ENCODE measurements at regions not wholly inside any gene's neighbourhood (a gene's known extent, or its start where the extent isn't known, plus 50 kb on each side); places are given as distances from the start of the nearest gene placed in this dataset.

DNA sequence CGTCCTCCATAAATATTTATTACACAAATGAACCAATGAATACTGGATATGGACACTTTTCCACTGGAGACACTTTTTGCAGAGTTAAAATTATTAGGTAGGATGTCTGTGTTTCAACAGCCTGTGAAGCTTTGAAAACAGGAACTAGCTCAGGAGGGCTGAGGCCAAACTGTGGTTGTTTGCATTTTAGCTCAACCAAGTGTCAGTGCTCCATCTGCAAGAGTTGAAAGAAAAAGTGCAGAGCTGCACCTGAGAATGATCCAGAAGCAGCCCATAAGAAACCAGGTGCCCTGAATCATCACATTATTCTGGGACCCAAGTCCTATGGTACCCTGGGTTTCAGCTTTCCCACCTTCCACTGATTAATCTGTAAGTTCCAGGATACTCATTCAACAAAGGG lies 180.4 kb downstream of the TRIB2 start:
- TF ChIP-seq, protein P1, sequence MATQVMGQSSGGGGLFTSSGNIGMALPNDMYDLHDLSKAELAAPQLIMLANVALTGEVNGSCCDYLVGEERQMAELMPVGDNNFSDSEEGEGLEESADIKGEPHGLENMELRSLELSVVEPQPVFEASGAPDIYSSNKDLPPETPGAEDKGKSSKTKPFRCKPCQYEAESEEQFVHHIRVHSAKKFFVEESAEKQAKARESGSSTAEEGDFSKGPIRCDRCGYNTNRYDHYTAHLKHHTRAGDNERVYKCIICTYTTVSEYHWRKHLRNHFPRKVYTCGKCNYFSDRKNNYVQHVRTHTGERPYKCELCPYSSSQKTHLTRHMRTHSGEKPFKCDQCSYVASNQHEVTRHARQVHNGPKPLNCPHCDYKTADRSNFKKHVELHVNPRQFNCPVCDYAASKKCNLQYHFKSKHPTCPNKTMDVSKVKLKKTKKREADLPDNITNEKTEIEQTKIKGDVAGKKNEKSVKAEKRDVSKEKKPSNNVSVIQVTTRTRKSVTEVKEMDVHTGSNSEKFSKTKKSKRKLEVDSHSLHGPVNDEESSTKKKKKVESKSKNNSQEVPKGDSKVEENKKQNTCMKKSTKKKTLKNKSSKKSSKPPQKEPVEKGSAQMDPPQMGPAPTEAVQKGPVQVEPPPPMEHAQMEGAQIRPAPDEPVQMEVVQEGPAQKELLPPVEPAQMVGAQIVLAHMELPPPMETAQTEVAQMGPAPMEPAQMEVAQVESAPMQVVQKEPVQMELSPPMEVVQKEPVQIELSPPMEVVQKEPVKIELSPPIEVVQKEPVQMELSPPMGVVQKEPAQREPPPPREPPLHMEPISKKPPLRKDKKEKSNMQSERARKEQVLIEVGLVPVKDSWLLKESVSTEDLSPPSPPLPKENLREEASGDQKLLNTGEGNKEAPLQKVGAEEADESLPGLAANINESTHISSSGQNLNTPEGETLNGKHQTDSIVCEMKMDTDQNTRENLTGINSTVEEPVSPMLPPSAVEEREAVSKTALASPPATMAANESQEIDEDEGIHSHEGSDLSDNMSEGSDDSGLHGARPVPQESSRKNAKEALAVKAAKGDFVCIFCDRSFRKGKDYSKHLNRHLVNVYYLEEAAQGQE (IDR thresholded peaks at IDR 0.05; ENCODE audit: unreplicated experiment) = no peak
- TF ChIP-seq, protein P2, sequence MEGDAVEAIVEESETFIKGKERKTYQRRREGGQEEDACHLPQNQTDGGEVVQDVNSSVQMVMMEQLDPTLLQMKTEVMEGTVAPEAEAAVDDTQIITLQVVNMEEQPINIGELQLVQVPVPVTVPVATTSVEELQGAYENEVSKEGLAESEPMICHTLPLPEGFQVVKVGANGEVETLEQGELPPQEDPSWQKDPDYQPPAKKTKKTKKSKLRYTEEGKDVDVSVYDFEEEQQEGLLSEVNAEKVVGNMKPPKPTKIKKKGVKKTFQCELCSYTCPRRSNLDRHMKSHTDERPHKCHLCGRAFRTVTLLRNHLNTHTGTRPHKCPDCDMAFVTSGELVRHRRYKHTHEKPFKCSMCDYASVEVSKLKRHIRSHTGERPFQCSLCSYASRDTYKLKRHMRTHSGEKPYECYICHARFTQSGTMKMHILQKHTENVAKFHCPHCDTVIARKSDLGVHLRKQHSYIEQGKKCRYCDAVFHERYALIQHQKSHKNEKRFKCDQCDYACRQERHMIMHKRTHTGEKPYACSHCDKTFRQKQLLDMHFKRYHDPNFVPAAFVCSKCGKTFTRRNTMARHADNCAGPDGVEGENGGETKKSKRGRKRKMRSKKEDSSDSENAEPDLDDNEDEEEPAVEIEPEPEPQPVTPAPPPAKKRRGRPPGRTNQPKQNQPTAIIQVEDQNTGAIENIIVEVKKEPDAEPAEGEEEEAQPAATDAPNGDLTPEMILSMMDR (conservative IDR thresholded peaks at IDR 0.05; ENCODE audit: low read depth in 2 of 2) = no peak
